ENCODE measurements at regions not wholly inside any gene's neighbourhood (a gene's known extent, or its start where the extent isn't known, plus 50 kb on each side); places are given as distances from the start of the nearest gene placed in this dataset.
"Not testable (repeated sequence)": the region's sequence is repeated elsewhere in the genome, so short reads cannot be mapped to it uniquely, and the experiment has no call there.

DNA sequence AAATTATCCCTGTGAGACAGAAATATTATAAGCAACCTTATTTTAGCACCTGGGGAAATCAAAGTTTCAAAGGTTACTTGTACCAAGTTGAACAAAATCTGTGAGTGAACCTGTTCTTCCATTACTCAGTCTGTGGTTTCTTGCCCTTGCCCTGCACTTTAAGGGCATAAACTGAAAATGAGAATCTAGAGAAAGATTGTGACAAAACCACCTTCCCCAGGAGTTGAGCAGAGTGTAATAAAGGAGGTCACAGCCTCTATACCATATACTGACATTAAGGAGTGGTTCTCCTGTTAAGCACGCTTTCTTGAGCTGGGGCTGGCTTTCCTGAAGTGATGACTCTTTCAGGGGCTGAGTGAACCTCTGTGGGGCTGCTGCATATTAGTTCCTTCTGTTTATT lies 143.4 kb downstream of the PDCD6IP start:
- CTCF ChIA-PET = no interaction called here
- Mint-ChIP-seq H3K36me3 (ENCODE audit: insufficient read depth, unreplicated experiment) (no peaks in the 10 kb centered on the region), H3K4me1 (ENCODE audit: insufficient read depth, unreplicated experiment) (peaks cover 5% of the 10 kb centered on the region), H3K27ac (ENCODE audit: low read depth, unreplicated experiment) (no peak overlapping the region), H3K4me3 (ENCODE audit: unreplicated experiment) (no peak overlapping the region), H3K27me3 (ENCODE audit: insufficient read depth, unreplicated experiment) (peaks cover 19% of the 10 kb centered on the region), H3K9me3 (ENCODE audit: unreplicated experiment) (no peaks in the 10 kb centered on the region)
- POLR2A ChIA-PET = no interaction called here
- BruUV-seq (replicated peaks) = no TSS peak
- TF ChIP-seq, protein P1, sequence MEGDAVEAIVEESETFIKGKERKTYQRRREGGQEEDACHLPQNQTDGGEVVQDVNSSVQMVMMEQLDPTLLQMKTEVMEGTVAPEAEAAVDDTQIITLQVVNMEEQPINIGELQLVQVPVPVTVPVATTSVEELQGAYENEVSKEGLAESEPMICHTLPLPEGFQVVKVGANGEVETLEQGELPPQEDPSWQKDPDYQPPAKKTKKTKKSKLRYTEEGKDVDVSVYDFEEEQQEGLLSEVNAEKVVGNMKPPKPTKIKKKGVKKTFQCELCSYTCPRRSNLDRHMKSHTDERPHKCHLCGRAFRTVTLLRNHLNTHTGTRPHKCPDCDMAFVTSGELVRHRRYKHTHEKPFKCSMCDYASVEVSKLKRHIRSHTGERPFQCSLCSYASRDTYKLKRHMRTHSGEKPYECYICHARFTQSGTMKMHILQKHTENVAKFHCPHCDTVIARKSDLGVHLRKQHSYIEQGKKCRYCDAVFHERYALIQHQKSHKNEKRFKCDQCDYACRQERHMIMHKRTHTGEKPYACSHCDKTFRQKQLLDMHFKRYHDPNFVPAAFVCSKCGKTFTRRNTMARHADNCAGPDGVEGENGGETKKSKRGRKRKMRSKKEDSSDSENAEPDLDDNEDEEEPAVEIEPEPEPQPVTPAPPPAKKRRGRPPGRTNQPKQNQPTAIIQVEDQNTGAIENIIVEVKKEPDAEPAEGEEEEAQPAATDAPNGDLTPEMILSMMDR (IDR thresholded peaks at IDR 0.05; ENCODE audit: unreplicated experiment) = no peak
- intact Hi-C loops (cut with micrococcal nuclease) = no loop called here
- no peak for DNase-seq (ENCODE audit: unreplicated experiment)

DNA sequence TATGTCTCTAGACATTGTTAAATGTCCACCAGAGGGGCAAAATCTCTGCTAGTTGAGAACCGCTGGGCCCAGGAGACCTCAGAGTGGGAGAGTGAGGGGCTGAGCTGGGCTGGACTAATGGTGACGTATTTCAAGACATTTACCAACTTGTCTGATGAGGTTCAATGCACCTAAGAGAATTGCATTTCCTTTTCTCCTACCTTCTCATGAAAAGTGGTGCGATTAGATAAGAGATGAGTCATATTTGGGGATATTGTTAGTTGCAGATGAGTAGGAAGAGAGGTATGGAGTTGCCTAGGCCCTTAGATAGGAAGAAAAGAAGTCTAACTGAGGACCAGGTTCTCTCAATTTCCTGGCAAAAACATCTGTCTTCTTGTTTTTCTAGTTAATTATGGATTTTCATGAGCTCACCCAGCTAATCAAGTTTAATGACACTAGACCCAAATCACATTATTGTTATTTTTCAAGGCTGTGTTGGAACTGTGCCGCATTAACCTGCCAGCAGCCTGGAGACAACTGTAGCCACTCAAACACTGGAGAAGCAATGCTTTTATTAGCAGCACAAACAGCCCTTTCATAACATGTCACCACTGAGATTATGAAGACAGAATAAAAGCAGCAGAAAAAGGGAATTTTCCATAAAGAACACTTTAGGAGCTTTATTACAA lies 144.2 kb downstream of the PDCD6IP start:
- peaks cover 11% of the 10 kb centered on the region for H3K27me3 Mint-ChIP-seq (ENCODE audit: insufficient read depth, unreplicated experiment)
- ChIA-PET CTCF (interaction anchor here (0.6 to 0.8 kb wide), 3 partner anchors 12 to 741 kb away, joined by 3 to 4 read pairs (median 3); no protein-coding TSS in a partner anchor), POLR2A (interaction anchor here (0.6 kb wide), 1 partner anchor 23 kb away, joined by 3 read pairs; no protein-coding TSS in a partner anchor)
- peaks cover 5% of the 10 kb centered on the region for H3K4me1 Mint-ChIP-seq (ENCODE audit: insufficient read depth, unreplicated experiment)
- no peaks in the 10 kb centered on the region for H3K36me3 Mint-ChIP-seq (ENCODE audit: insufficient read depth, unreplicated experiment)
- DNase-seq (ENCODE audit: unreplicated experiment) = no peak
- H3K4me3 Mint-ChIP-seq (ENCODE audit: unreplicated experiment) = no peak overlapping the region
- H3K9me3 Mint-ChIP-seq (ENCODE audit: unreplicated experiment) = no peaks in the 10 kb centered on the region
- no peak overlapping the region for H3K27ac Mint-ChIP-seq (ENCODE audit: low read depth, unreplicated experiment)
- intact Hi-C loops (cut with micrococcal nuclease) = no loop called here
- TF ChIP-seq, protein P1 (IDR thresholded peaks at IDR 0.05; ENCODE audit: unreplicated experiment) = no peak
- BruUV-seq (replicated peaks) = no TSS peak

GRCh38 chr3:33943277-33943676 lies 144.8 kb downstream of the PDCD6IP start:
- TF ChIP-seq, protein P1 (IDR thresholded peaks at IDR 0.05; ENCODE audit: unreplicated experiment) = no peak
- no peak for DNase-seq (ENCODE audit: unreplicated experiment)
- POLR2A ChIA-PET = interaction anchor here (0.6 kb wide), 1 partner anchor 22 kb away, joined by 3 read pairs; no protein-coding TSS in a partner anchor
- CTCF ChIA-PET = interaction anchor here (0.8 kb wide), 1 partner anchor 740 kb away, joined by 4 read pairs; no protein-coding TSS in a partner anchor
- intact Hi-C loops (cut with micrococcal nuclease) = no loop called here
- no peaks in the 10 kb centered on the region for H3K9me3 Mint-ChIP-seq (ENCODE audit: unreplicated experiment)
- H3K4me1 Mint-ChIP-seq (ENCODE audit: insufficient read depth, unreplicated experiment) = peaks cover 5% of the 10 kb centered on the region
- H3K27ac Mint-ChIP-seq (ENCODE audit: low read depth, unreplicated experiment) = no peak overlapping the region
- no peaks in the 10 kb centered on the region for H3K36me3 Mint-ChIP-seq (ENCODE audit: insufficient read depth, unreplicated experiment)
- no peak overlapping the region for H3K4me3 Mint-ChIP-seq (ENCODE audit: unreplicated experiment)
- H3K27me3 Mint-ChIP-seq (ENCODE audit: insufficient read depth, unreplicated experiment) = peaks cover 13% of the 10 kb centered on the region
- no TSS peak for BruUV-seq (replicated peaks)

DNA sequence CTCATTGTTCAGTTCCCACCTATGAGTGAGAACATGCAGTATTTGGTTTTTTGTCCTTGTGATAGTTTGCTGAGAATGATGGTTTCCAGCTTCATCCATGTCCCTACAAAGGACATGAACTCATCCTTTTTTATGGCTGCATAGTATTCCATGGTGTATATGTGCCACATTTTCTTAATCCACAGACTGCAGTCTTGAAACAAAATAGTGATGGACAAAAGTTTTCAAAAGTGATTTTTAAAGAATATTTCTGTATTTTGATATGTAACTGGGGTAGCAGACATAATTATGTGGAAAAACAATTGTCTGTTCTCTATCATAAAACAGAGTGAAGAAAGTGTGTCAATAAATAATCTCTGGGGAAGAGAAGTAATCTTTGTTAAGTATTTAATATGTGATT lies 148.2 kb downstream of the PDCD6IP start:
- intact Hi-C loops (cut with micrococcal nuclease); H3K27ac Mint-ChIP-seq (ENCODE audit: low read depth, unreplicated experiment); H3K36me3 Mint-ChIP-seq (ENCODE audit: insufficient read depth, unreplicated experiment); H3K4me1 Mint-ChIP-seq (ENCODE audit: insufficient read depth, unreplicated experiment); H3K4me3 Mint-ChIP-seq (ENCODE audit: unreplicated experiment); DNase-seq (ENCODE audit: unreplicated experiment); POLR2A ChIA-PET; BruUV-seq (replicated peaks); H3K9me3 Mint-ChIP-seq (ENCODE audit: unreplicated experiment): not testable (repeated sequence)
- peaks cover 47% of the 10 kb centered on the region for H3K27me3 Mint-ChIP-seq (ENCODE audit: insufficient read depth, unreplicated experiment)
- CTCF ChIA-PET = interaction anchor here (0.6 kb wide), 1 partner anchor 312 kb away, joined by 3 read pairs; no protein-coding TSS in a partner anchor
